IPS DF 19.7 (cell line): ENCODE measurements at regions not wholly inside any gene's neighbourhood (a gene's known extent, or its start where the extent isn't known, plus 50 kb on each side); places are given as distances from the start of the nearest gene placed in this dataset.

ENCODE experiments used
- DNase-seq: peaks from one replicate; pipeline ENCODE4 v3.0.0-alpha.2; 2013; ENCODE audit warnings: low read depth, low spot score

DNA sequence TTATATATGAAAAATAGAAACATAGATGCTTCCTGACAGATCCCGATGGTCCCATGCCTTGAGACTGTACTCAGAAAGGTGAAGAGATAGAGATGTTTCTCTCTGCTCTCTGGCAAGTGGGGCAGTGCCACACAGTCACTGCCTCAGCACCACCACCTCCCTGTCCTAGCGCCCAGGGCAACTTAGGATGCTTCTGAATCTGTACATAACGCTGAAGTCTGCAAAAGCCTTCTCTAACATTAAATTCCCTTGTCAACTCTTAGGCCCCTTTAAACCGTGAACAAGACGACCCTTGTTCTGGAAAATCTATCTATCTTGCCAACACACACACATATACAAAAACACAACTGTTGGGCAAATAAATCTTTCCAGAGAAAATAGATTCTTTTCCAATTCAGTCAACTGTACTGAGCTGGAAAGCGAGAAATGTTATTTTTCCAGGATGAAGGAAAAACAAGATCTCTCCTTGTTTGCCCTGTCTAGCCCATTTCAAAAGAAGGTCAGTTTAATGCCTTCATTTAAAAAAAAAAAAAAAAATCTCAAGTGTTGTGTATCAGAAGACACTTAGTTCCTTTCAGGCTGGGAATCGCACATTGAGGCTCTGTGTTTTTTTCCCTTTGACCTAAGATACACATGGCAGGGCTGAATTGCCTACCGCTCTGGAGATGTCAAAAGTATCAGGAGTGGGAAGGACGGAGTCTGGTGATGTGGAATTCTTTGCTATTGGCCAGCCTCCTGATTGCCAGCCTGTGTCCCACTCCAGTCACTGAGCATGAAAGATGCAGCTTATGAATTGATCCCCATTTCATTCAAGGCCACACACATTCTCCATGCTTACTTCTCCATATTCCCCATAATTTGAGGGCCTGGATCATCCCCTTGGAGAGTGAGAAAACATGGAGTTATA is 241.4 kb downstream of the LACC1 start:
- DNase-seq, result no peak

DNA sequence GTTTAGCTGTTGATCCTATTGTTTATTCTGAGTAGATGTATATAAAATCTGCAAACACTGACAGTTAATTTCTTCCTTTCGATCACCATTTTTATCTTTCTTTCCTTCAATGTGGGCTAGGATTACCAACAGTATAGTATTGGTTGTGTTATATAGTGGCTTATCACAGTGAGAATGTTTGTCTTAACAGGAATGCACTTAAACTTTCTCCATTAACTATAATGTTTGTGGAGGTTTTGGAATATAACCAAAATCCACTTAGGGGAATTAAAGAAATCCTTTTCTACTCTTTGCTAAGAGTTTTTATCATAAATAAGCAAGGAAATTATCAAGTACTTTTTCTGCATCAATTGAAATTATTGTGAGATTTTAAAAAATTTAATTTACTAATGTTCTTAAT is 244.6 kb downstream of the LACC1 start:
- DNase-seq, result no peak

DNA sequence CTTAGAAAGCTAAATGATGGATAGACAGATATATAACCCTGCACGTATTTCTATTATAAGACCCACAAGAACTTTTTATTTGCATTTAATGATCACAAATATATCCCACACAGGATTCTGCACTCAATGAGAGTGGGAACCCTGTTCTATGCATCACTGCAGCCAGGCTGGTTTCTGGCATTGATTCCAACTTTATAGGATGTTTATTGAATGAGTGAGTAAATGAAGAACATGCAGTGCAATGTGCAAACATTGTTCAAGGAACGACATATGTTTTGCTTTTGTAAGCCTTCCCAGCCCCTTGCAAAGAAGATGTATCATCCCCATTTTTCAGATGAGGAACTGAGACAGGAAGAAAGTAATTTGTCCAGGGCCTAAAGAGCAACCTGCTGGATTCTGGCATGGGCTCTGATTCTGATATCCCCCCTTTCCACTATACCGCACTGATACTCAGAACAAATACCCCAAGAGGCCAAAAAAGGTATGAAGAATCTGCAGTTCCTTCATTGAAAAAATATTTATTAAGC is 246.3 kb downstream of the LACC1 start:
- DNase-seq, result no peak

DNA sequence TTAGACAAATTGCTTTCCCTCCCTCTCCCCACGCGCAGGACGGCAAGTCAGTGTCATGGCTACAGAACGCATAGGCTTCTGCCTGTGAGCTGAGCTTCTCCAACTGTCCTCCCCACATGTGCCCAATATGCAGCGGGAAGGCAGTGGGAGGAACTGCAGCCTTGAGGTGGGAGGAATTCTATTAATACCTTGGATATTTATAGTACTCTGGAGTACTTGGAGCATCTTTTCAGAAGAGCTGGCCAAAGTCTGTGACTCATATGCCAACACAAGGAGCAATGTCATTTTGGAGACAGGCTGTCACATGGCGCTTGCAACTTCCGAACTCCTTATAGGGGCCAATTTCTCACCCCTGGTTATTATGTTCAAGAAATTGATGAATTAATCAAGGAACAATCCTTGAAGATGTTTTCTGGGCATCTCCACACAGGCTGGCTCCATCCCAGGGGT is 245.0 kb upstream of the SERP2 start:
- DNase-seq, result no peak

DNA sequence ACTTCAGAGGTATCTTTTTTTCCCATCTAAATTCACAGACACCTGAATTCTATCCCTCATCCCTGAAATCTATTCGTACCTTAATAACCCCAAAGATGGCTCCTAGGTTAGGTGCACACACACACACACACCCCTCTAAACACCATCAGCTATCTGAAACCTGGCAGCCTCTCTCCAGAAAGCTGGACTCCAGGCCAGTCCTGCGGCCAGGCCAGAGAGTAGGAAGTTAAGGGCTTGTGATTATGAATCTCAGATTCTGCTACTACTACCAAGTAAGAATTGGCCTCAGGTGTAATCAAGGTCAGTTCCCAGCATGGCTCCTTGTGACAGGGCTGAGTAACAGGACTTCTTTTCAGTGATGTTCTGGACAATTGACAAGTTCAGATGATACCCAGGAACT is 244.2 kb upstream of the SERP2 start:
- DNase-seq, result no peak

DNA sequence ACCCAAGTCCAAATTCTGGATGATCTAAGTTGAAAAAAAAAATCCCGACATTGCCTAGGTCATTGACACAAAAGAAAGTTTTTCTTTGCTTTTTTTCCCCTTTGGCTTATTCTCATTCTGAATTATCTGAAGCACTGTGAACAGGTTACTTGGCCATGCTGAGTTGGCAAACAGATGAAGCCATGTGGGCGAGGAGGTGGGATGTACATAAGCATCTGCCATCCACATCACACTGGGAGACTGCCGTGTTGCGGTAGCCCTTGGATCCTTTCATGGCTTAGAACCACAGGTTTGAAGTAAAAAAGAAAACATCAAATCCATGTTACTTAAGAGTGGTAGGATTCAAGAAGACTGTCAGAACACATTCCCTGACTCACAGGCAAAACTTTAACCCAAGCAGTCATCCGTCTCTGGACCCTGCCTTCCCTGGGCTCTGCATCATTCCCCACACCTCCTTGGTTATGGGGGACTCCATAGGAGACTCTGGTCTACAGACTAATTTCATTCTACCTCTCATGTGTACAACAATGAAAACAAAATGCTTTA is 242.5 kb upstream of the SERP2 start:
- DNase-seq, result no peak

DNA sequence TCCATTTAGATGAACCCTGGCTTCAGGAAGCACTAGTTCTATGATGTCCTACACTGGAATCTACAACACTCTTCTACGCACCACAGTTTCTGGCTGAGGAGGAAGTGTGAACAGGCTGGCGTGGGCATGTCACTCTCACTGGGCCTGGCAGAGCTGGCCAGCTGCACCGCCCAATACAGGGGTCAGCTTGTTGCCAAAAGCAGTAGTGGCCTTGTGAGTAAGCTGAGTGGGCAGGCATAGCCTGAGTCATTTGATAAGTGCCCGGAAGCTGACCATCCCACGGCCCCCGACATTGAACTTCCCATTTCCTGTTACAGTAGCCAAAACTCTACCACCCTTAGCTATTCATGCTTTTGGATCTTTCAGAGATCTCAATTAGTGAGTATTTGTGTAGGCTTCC is 240.9 kb upstream of the SERP2 start:
- no peak for DNase-seq

DNA sequence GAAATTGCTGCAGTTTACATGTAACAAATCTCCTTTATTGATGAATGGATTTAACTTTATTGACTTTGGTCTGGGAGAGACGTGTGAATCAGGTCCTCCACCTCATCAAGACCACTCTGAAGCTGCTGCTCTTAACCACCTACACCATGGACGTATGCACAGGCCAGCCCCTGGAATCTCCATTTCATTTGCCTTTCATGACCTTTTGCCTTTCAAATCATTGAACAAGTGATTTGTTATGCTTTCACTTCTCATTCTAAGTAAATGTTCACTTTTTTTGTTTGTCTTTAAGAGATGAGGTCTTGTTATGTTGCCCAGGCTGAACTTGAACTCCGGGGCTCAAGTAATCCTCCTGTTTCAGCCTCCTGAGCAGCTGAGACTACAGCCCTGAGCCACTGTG is 240.0 kb upstream of the SERP2 start:
- DNase-seq, result no peak

DNA sequence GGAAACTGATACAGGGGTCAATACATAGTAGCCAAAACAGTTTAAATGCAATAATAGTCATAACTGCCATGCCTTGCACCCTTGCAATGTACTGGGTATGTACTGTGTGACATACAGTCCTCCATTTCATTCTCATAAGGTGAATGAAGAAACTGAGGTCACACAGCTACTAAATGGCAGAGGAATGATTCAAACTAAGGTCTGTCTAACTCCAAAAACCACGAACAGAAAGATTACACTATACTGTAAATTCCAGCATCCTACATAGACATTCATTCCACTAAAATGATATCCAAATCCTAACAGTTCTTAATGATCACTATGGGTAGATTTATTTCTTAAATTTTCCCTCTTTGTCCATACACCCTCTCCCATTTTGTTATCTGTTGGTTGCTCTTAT is 238.1 kb upstream of the SERP2 start:
- no peak for DNase-seq

DNA sequence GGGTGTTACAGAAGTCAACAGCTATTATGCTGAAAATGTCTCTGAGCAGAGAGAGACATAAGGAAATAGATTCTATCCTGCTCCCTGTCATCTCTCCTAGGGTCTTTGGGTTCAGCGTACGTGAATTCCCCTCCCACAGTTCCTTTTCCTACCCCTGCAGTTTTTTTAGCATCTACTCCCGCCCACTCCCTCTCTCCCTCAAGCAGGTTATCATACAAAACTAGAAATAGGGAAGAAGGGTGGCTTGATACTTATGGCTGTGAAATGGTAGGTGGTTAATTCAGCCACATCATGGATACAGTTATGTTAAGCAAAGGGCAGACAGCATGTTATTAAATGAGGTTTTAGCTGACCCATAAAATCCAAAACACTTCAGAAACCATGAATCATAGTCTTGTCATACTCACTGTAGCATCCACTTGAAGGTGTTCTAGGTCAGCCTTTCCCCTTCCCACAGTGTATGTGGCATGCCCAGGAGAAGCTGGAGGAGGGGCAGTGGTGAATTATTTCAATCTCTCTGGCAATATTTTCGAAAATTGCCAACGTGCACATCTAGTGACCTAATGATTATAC is 236.8 kb upstream of the SERP2 start:
- DNase-seq, result no peak

DNA sequence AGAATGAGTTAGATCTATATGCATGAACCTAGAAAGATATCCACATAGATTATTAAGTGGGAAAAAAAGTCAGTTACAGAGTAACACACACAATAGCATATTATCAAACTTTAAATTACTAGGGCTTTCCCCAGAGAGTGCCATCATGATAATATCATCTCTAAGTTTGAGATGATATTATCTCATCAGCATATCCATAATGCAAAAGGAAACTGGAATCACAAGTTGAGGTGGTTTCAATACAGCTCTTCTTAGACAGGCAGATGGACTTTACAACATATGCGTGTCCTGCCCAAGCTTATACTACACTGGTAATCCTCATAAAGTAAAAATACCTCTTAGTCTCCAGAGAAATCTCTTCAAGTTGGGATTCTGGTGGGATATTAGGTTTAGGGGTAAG is 236.2 kb upstream of the SERP2 start:
- DNase-seq, result no peak

DNA sequence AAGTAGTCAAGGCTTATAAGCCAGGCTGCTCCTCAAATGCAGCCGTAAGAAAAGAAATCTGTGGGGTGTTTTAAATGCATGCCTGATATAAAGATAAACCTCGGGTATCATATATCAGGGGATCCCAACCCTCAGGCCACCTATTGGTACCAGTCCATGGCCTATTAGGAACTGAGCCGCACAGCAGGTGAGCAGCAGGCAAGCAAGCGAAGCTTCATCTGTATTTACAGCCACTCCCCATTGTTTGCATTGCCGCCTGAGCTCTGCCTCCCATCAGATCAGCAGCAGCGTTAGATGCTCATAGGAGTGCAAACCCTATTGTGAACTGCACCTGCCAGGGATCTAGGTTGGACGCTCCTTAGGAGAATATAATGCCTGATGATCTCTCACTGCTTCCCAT is 233.5 kb upstream of the SERP2 start:
- no peak for DNase-seq

DNA sequence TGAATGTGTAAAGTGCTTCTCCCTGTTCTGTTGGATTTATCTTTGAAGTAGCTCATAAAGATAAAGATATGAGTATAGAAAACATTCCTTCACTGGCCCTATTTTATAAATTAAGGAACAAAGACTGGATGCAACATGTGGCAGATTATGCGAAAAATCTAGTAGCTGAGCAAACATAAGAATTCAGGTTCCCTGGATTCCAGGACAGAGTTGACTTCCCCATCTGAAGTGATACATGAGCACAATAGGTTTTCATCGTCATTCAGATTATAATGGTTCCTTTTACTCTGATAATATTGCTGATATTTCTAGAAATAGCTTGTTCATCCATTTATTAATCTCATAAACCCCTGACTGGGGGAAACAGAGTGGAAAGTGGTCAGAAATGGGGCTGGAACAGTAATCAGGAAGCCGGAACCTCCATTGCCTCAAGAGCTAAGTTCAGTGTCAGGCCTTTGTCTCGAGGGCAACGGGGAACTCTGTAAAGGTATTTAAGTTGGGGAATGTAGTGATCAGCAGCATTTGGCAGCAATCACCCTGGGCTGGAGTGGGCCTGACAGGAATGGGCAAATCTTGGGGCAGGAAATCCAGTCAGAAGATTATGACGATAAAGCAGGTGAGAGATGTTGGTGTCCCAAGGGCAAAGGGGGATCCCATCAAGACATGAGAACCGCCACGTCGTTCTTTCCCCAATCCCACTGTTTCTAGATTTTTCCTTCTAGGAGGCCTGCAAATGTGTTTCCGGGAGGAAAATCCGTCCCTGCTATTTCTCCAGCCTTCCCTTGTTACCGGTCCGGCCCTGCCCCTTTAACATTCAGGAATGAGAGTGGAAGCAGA is 232.5 kb upstream of the SERP2 start:
- DNase-seq, result no peak

DNA sequence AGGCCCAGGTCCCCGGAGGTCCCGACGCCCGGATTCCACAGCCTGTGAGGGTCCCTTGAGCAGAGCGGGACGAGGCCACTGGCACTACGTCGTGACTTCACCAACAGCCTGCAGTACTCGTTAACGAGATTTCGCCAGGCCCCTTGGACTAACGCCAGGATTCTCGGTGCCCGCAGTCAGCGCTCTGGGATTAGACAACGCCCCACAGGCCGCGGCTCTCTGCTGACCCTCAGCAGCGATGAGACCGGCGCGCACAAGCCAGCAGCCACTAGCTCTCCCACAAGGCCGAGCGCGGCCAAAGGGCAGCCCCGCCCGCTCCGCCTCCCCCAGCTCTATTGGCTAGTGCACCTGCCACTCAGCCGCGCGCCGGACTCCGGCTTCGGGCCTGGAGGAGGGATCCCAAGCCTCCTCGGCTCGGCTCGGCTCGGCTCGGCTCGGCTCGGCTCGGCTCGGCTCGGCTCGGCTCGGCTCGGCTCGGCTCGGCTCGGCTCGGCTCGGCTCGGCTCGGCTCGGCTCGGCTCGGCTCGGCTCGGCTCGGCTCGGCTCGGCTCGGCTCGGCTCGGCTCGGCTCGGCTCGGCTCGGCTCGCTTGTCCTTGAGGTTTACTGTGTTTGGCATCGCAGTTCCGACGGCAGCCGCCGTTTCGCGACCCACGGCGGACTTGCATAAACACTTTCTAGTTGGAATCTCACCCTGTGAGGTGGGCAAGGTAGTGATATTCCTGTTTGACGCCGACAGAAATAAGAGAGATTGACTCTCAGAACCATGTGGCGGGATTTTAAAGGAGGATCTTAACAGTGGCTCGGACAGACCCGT is 231.7 kb upstream of the SERP2 start:
- peak; percentile 30 for DNase-seq

DNA sequence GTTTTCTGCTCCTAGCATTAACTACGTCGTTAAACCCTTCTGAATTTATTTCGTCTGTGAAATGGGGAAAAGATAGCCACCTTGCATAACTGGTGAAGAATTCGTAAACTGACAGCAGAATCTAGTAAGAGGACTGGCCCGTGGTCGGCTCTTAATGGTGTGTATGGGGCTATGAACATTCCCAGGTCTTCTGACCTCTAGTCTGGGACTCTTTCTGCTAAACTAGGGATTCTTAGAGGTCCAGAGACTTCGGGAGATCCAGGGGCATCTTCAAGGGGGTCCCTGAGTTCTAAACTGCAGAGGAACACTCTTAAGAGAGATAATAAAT is 231.1 kb upstream of the SERP2 start:
- DNase-seq, result no peak

DNA sequence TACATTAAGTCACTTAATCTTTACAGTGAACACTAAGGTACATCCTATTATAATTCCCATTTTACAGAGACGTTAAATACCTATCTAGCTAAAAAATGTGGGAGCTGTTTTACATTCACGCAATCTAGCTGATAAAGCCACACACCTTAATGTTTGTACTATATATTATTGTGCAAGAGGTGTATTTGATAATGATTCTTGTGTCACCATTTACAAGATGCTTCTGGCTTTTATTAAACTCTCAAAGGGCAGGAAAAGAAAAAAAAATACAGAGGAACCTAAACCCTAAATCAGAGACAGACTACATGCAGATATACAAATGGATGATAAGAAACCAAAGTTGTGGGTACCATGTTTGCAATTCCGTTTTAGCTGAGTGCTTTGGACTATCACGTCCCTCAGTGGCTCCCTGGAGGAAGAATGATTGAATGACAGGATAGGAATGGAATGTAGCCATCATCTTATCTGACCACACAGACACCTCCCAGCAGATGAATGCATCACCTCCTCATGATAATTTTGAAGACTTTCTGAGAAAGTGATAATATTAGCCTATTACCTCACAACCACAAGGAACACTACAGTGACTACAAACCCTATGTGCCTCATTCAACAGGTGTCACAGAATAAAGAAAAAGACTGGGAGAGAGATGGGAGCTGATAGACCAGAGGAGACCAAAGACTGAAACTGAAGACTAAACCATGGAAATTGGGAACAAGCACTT is 230.5 kb upstream of the SERP2 start:
- DNase-seq, result no peak

DNA sequence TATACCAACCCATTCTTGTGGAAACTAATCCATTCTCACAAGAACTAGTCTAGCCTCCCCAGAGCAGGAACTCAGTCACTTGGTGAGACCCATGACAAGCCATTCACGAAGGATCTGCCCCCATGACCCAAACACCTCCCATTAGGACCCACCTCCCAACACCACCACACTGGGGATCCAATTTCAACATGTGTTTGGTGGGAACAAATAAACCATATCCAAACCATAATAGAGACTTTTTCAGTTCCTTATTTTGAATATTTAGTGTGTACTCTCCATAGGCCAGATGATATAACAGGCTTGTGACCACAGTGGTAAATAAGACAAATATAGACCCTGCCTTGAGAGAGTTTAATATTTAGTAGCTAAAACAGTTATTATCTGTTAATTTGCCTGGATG is 227.5 kb upstream of the SERP2 start:
- no peak for DNase-seq

DNA sequence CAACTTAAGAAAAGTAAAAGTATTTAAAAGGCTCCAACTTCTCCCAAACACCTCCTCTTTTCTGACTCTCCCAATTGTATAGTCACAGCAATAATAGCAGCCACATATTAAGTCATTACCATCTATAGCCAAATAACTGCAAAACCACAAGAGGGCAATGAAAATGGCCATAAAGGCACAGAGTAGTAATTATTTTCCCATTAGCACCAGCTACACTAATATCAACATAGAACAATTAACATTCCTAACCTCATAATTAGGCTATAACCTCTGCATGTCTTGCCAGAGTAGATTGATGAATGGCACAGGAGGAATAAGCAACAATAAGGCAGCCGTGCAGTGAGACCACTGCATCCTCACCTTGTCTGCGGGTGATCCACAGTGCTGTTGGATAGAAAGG is 226.4 kb upstream of the SERP2 start:
- no peak for DNase-seq

DNA sequence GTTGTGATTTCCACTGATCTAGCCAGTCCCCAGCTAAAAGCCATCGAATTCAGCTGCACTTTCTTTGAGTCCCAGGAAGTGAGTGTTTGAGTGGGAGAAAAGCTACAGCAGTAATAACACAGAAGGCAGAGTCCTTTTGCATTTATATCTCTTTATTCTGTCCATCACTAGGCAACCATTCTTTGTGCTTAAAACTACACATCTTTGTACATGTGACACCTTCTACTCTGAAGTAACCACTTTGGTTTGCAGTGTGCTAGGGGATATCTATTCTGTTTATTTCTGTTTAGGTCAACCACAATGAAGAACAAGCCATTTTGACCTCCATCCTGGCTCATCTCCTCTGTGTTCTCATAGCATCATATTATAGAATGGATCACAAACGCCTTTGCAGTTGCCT is 226.0 kb upstream of the SERP2 start:
- no peak for DNase-seq

DNA sequence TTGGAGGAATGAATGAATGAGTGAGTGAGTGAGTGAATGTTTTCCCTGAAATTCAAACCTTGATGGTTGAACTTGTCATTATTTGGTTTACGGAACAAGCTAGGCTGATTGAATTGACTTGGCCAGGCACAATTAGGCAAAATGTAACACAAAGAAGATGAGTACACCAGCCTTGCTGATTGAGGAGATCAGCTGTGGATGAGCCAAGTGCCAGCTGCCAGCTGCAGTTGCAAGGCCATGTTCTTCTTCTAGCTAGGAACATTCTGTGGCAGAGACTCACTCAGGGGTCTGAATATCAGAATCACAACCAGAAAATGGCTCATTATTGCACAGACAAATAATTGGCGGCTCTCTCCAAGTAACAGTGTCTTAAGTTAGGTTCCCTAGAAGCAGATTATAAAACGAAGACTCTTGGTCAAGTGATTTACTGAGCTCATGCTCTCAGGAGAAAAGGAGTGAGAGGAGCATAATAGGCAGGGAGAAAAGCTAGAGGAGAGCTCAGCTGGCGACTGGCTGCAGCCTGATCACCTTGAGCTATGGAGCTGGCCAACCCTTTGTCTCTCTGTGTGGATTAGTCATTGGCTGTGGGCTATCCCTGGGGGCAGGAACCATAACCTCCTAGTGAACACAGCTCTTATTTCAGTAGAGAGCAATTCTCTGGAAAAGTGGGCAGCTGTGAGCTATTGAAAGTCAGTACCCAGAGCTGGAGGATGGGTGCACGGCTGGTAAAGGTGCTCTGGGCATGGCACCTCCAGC is 225.3 kb upstream of the SERP2 start:
- no peak for DNase-seq
